HepG2 (cell line): ENCODE measurements at regions not wholly inside any gene's neighbourhood (a gene's known extent, or its start where the extent isn't known, plus 50 kb on each side); places are given as distances from the start of the nearest gene placed in this dataset.

Experiments used
- ATAC-seq: fragments of 200-7000 bp; cut with Tn5 transposase; 3 replicates; pipeline ENCODE4 v1.9.1; 2020; ENCODE audit warnings: mild to moderate bottlenecking, moderate library complexity
- BruUV-seq: library from RNA; stranded (reverse); fragments of 400-500 nt; replicated peaks from 2 replicates; lab custom pipeline; 2021; lab: Mats Ljungman, UMichigan
- CTCF ChIA-PET: fragments of 300-600 bp; formaldehyde crosslinking; extraction: SDS; loops from one replicate; lab custom pipeline; 2021; ENCODE audit warnings: low total read pairs, inconsistent platforms, low intra/inter-chr PET ratio; lab: Yijun Ruan, JAX
- POLR2A ChIA-PET: fragments of 350-600 bp; sonication (Branson Sonifier 250); formaldehyde crosslinking; loops from one replicate; lab custom pipeline; 2020; ENCODE audit warnings: antibody characterized with exemption, inconsistent platforms; lab: Yijun Ruan, JAX
- DNase-seq: peaks from one replicate; pipeline ENCODE4 v3.0.0-alpha.2; 2015; ENCODE audit warnings: low spot score
- FAIRE-seq: peaks from 3 replicates; lab custom pipeline; 2011; peaks lifted over from hg19 to GRCh38; lab: Jason Lieb, UNC
- H2AFZ ChIP-seq: one replicate; pipeline ENCODE4 v1.6.1; 2011; ENCODE audit warnings: low read length, inconsistent platforms
- H3K27ac ChIP-seq: fragments of 300-600 bp; 3 replicates; pipeline ENCODE4 v1.8.0; 2011; ENCODE audit warnings: mixed run types, mild to moderate bottlenecking, mixed read lengths, low read length, inconsistent platforms; ENCODE audit not compliant: insufficient read depth; ENCODE audit errors: extremely low read length
- H3K27me3 ChIP-seq, 2 experiments: fragments of 200-600 bp in 1 of 2; 2 replicates in 1 of 2; 3 replicates in 1 of 2; pipeline versions ENCODE4 v1.6.0 to v1.8.0; 2011; ENCODE audit warnings: low read length in 2 of 2, mild to moderate bottlenecking in 2 of 2, moderate library complexity in 2 of 2, inconsistent platforms in 1 of 2; ENCODE audit not compliant: insufficient read depth in 2 of 2, control insufficient read depth in 1 of 2
- H3K36me3 ChIP-seq, 2 experiments: fragments of 200-600 bp in 1 of 2; replicated peaks in 1 of 2; 2 replicates in 1 of 2; 3 replicates in 1 of 2; pipeline versions ENCODE4 v1.5.1 to v1.8.0; 2011; ENCODE audit warnings: low read length in 2 of 2, inconsistent platforms in 1 of 2; ENCODE audit not compliant: insufficient read depth in 2 of 2, control insufficient read depth in 1 of 2
- H3K4me1 ChIP-seq: 2 replicates; pipeline ENCODE4 v1.5.1; 2012; ENCODE audit warnings: low read length, inconsistent platforms; ENCODE audit not compliant: insufficient read depth
- H3K4me2 ChIP-seq: 2 replicates; pipeline ENCODE4 v1.6.0; 2011; ENCODE audit warnings: low read depth, low read length, inconsistent platforms
- H3K4me3 ChIP-seq, 3 experiments: fragments of 200-600 bp in 1 of 3; sonication (generic), shearing (Covaris generic) in 1 of 3; replicated peaks in 1 of 3; 2 replicates each; pipeline ENCODE4 v1.5.1; 2011 to 2016; ENCODE audit warnings: low read length in 3 of 3, inconsistent platforms in 2 of 3, low read depth in 2 of 3, mild to moderate bottlenecking in 2 of 3, control low read depth in 1 of 3, mixed read lengths in 1 of 3; ENCODE audit not compliant: insufficient read depth in 1 of 3
- H3K79me2 ChIP-seq: one replicate; pipeline ENCODE4 v1.6.1; 2011; ENCODE audit warnings: low read length, inconsistent platforms; ENCODE audit not compliant: insufficient read depth
- H3K9ac ChIP-seq: 2 replicates; pipeline ENCODE4 v1.6.0; 2011; ENCODE audit warnings: mild to moderate bottlenecking, low read depth, low read length, inconsistent platforms; ENCODE audit not compliant: insufficient read depth
- H3K9me3 ChIP-seq: 2 replicates; pipeline ENCODE4 v1.5.1; 2012; ENCODE audit warnings: mild to moderate bottlenecking, low read length
- H4K20me1 ChIP-seq: 2 replicates; pipeline ENCODE4 v1.6.0; 2011; ENCODE audit warnings: inconsistent platforms, mild to moderate bottlenecking, low read length, moderate library complexity; ENCODE audit not compliant: insufficient read depth
- DZIP1 ChIP-seq: sonication (generic); formaldehyde crosslinking; IDR thresholded peaks from 2 replicates; pipeline ENCODE4 v1.5.0; 2020; ENCODE audit warnings: mild to moderate bottlenecking, missing genetic modification reagents
- MLXIP ChIP-seq: sonication (generic); formaldehyde crosslinking; IDR thresholded peaks from 2 replicates; pipeline ENCODE4 v1.9.0; 2021; ENCODE audit warnings: missing genetic modification reagents, borderline replicate concordance
- ZNF335 ChIP-seq: sonication (generic); formaldehyde crosslinking; IDR thresholded peaks from 2 replicates; pipeline ENCODE4 v1.4.0; 2020; ENCODE audit warnings: missing genetic modification reagents
- ZNF468 ChIP-seq: sonication (generic); formaldehyde crosslinking; IDR thresholded peaks from 2 replicates; pipeline ENCODE4 v1.8.0; 2022; ENCODE audit warnings: mild to moderate bottlenecking, moderate library complexity, missing genetic modification reagents
- WGBS: methylation state at CpG from one replicate; pipeline ENCODE4 v1.1.6; 2017; ENCODE audit warnings: low lambda C conversion rate; 5-methylcytosine and 5-hydroxymethylcytosine counted together
- in situ Hi-C: cut with HindIII; loops from 2 replicates; pipeline ENCODE4 v1.10.0; 2017; ENCODE audit warnings: low pct_unique_long_range_greater_than_20kb; ENCODE audit not compliant: extremely low pct_ligation_motif_present
- intact Hi-C: fragments of 100-400 bp; cut with micrococcal nuclease; formaldehyde crosslinking; loops from one replicate; pipeline ENCODE4 v1.10.0; 2022; ENCODE audit not compliant: unreplicated experiment

GRCh38 chr4:137738375-137738990 lies 206.2 kb upstream of the PCDH18 start:
- whole genome bisulfite sequencing: 14% methylated on average over 4 of the region's 4 CpGs
- Histone ChIP-seq H3K9me3 (no peaks in the 10 kb centered on the region), H3K9ac (no peak overlapping the region), H3K27me3 (no peaks in the 10 kb centered on the region), H2AFZ (peak overlapping the region; percentile 46), H3K36me3 (no peaks in the 10 kb centered on the region), H4K20me1 (no peaks in the 10 kb centered on the region), H3K27ac (no peak overlapping the region), H3K79me2 (no peaks in the 10 kb centered on the region), H3K4me3 (no peak overlapping the region), H3K4me2 (no peak overlapping the region), H3K4me1 (no peaks in the 10 kb centered on the region)
- DNase-seq (no peak), FAIRE-seq (no peak), ATAC-seq (no peak)
- in situ Hi-C loops: loop anchor here (25.0 kb wide), 1 partner anchor 949 kb away; no protein-coding TSS in a partner anchor
- CTCF ChIA-PET: no interaction called here
- intact Hi-C loops: no loop called here
- no peak for TF ChIP-seq MLXIP (CRISPR knock-in tag)
- TF ChIP-seq ZNF468 (CRISPR knock-in tag): no peak
- TF ChIP-seq ZNF335 (CRISPR knock-in tag): no peak
- TF ChIP-seq DZIP1: no peak
- POLR2A ChIA-PET: no interaction called here
- no TSS peak for BruUV-seq
